H9 (cell line): ENCODE measurements at regions not wholly inside any gene's neighbourhood (a gene's known extent, or its start where the extent isn't known, plus 50 kb on each side); places are given as distances from the start of the nearest gene placed in this dataset.

Experiments used
- DNase-seq: peaks from one replicate; pipeline ENCODE4 v3.0.0-alpha.2; 2017
- H2AFZ ChIP-seq: one replicate; pipeline ENCODE4 v1.6.1; 2013; ENCODE audit warnings: mild to moderate bottlenecking, low read length, control low read depth, moderate library complexity
- H2AK5ac ChIP-seq: 2 replicates; pipeline ENCODE4 v1.6.1; 2013; ENCODE audit warnings: low read length, control low read depth, mixed read lengths; ENCODE audit not compliant: insufficient read length
- H2BK120ac ChIP-seq: one replicate; pipeline ENCODE4 v1.6.1; 2013; ENCODE audit warnings: low read depth, mild to moderate bottlenecking, low read length, control low read depth, inconsistent platforms; ENCODE audit not compliant: poor library complexity, severe bottlenecking
- H2BK12ac ChIP-seq: 2 replicates; pipeline ENCODE4 v1.6.1; 2013; ENCODE audit warnings: low read length, control low read depth, mixed read lengths, low read depth; ENCODE audit not compliant: insufficient read length
- H2BK15ac ChIP-seq: 2 replicates; pipeline ENCODE4 v1.6.1; 2013; ENCODE audit warnings: low read depth, low read length, control low read depth
- H2BK20ac ChIP-seq: one replicate; pipeline ENCODE4 v1.6.1; 2013; ENCODE audit warnings: low read depth, mild to moderate bottlenecking, low read length, control low read depth, inconsistent platforms; ENCODE audit not compliant: poor library complexity, severe bottlenecking
- H2BK5ac ChIP-seq: 2 replicates; pipeline ENCODE4 v1.6.1; 2013; ENCODE audit warnings: low read length, control low read depth, mixed read lengths; ENCODE audit not compliant: insufficient read length
- H3K14ac ChIP-seq: 2 replicates; pipeline ENCODE4 v1.6.1; 2013; ENCODE audit warnings: low read length, control low read depth; ENCODE audit not compliant: insufficient read depth
- H3K18ac ChIP-seq: 2 replicates; pipeline ENCODE4 v1.6.1; 2013; ENCODE audit warnings: low read depth, mild to moderate bottlenecking, mixed read lengths, low read length, control low read depth; ENCODE audit not compliant: insufficient read length
- H3K23ac ChIP-seq: 2 replicates; pipeline ENCODE4 v1.6.1; 2013; ENCODE audit warnings: low read length, control low read depth, mixed read lengths, low read depth; ENCODE audit not compliant: insufficient read length
- H3K23me2 ChIP-seq: 2 replicates; pipeline ENCODE4 v1.6.1; 2013; ENCODE audit warnings: low read depth, mild to moderate bottlenecking, mixed read lengths, low read length, control low read depth; ENCODE audit not compliant: insufficient read length, poor library complexity, severe bottlenecking
- H3K27ac ChIP-seq: 2 replicates; pipeline ENCODE4 v1.5.1; 2013; ENCODE audit warnings: low read length, control low read depth, mixed read lengths, low read depth; ENCODE audit not compliant: insufficient read length
- H3K27me3 ChIP-seq: 2 replicates; pipeline ENCODE4 v1.6.1; 2013; ENCODE audit warnings: low read length, control low read depth, inconsistent platforms; ENCODE audit not compliant: insufficient read depth
- H3K4ac ChIP-seq: 2 replicates; pipeline ENCODE4 v1.6.1; 2013; ENCODE audit warnings: low read depth, mild to moderate bottlenecking, control low read depth, inconsistent platforms, low read length, moderate library complexity
- H3K4me1 ChIP-seq: 2 replicates; pipeline ENCODE4 v1.6.1; 2013; ENCODE audit warnings: low read length, control low read depth, inconsistent platforms; ENCODE audit not compliant: insufficient read depth
- H3K4me2 ChIP-seq: 2 replicates; pipeline ENCODE4 v1.6.1; 2013; ENCODE audit warnings: low read length, control low read depth, mixed read lengths; ENCODE audit not compliant: insufficient read length, insufficient read depth
- H3K56ac ChIP-seq: 2 replicates; pipeline ENCODE4 v1.6.1; 2013; ENCODE audit warnings: low read depth, mild to moderate bottlenecking, mixed read lengths, low read length, control low read depth; ENCODE audit not compliant: insufficient read length
- H3K79me1 ChIP-seq: 2 replicates; pipeline ENCODE4 v1.6.1; 2013; ENCODE audit warnings: low read depth, mild to moderate bottlenecking, moderate library complexity, low read length, control low read depth, inconsistent platforms; ENCODE audit not compliant: insufficient read depth, poor library complexity, severe bottlenecking
- H3K79me2 ChIP-seq: 2 replicates; pipeline ENCODE4 v1.6.1; 2013; ENCODE audit warnings: low read length, control low read depth, inconsistent platforms; ENCODE audit not compliant: insufficient read depth
- H3K9ac ChIP-seq: 2 replicates; pipeline ENCODE4 v1.6.1; 2013; ENCODE audit warnings: low read length, control low read depth, mixed read lengths; ENCODE audit not compliant: insufficient read length; ENCODE audit errors: extremely low read depth
- H3K9me3 ChIP-seq: one replicate; pipeline ENCODE4 v1.6.1; 2013; ENCODE audit warnings: low read depth, low read length, inconsistent platforms; ENCODE audit not compliant: control insufficient read depth
- H3T11ph ChIP-seq: one replicate; pipeline ENCODE4 v1.6.1; 2013; ENCODE audit warnings: mild to moderate bottlenecking, low read length, control low read depth, inconsistent platforms
- H4K20me1 ChIP-seq: one replicate; pipeline ENCODE4 v1.6.1; 2013; ENCODE audit not compliant: control insufficient read depth, insufficient read length, insufficient read depth
- H4K5ac ChIP-seq: 2 replicates; pipeline ENCODE4 v1.6.1; 2013; ENCODE audit warnings: low read depth, mild to moderate bottlenecking, mixed read lengths, low read length, control low read depth; ENCODE audit not compliant: insufficient read length
- H4K8ac ChIP-seq: replicated peaks from 2 replicates; pipeline ENCODE4 v1.6.1; 2013; ENCODE audit warnings: low read length, control low read depth, mixed read lengths, low read depth; ENCODE audit not compliant: insufficient read length
- H4K91ac ChIP-seq: 2 replicates; pipeline ENCODE4 v1.6.1; 2013; ENCODE audit warnings: low read depth, mild to moderate bottlenecking, moderate library complexity, mixed read lengths, low read length, control low read depth; ENCODE audit not compliant: insufficient read length
- H3K27ac Mint-ChIP-seq, 3 experiments: 2 replicates in 2 of 3; 3 replicates in 1 of 3; pipeline ENCODE4 v1.8.0; 2020 to 2021; ENCODE audit warnings: mixed read lengths in 3 of 3, mild to moderate bottlenecking in 1 of 3, moderate library complexity in 1 of 3
- H3K27me3 Mint-ChIP-seq: 2 replicates; pipeline ENCODE4 v1.8.0; 2021; ENCODE audit warnings: low read depth, mild to moderate bottlenecking, moderate library complexity, mixed read lengths
- H3K36me3 Mint-ChIP-seq, 3 experiments: 2 replicates in 2 of 3; 3 replicates in 1 of 3; pipeline ENCODE4 v1.8.0; 2020 to 2021; ENCODE audit warnings: low read depth in 3 of 3, mixed read lengths in 3 of 3; ENCODE audit not compliant: insufficient read depth in 1 of 3
- H3K4me1 Mint-ChIP-seq, 2 experiments: 2 replicates each; pipeline ENCODE4 v1.8.0; 2020; ENCODE audit warnings: mixed read lengths in 2 of 2
- H3K4me3 Mint-ChIP-seq, 2 experiments: 2 replicates in 1 of 2; 3 replicates in 1 of 2; pipeline ENCODE4 v1.8.0; 2020 to 2021; ENCODE audit warnings: mild to moderate bottlenecking in 2 of 2, mixed read lengths in 2 of 2, moderate library complexity in 1 of 2
- H3K9me3 Mint-ChIP-seq, 2 experiments: 2 replicates in 1 of 2; 3 replicates in 1 of 2; pipeline ENCODE4 v1.8.0; 2020; ENCODE audit warnings: mild to moderate bottlenecking in 2 of 2, mixed read lengths in 2 of 2, moderate library complexity in 1 of 2
- CTCF ChIP-seq: fragments of 200-600 bp; sonication (generic); conservative IDR thresholded peaks from 3 replicates; pipeline ENCODE4 v1.8.0; 2021; ENCODE audit warnings: antibody characterized with exemption, mild to moderate bottlenecking
- WGBS: extraction: QIAGEN DNeasy Blood & Tissue Kit; methylation state at CpG from one replicate; pipeline ENCODE4 v1.1.7; 2013; ENCODE audit warnings: missing lambda C conversion rate, low lambda C conversion rate, mixed read lengths; ENCODE audit not compliant: insufficient read length; ENCODE audit errors: extremely low coverage; 5-methylcytosine and 5-hydroxymethylcytosine counted together

GRCh38 chr2:160628811-160629210 is 135.2 kb upstream of the RBMS1 start:
- Mint-ChIP-seq H3K4me3 (no peak overlapping the region), H3K27ac (no peak overlapping the region), H3K4me1 (peaks cover 21% of the 10 kb centered on the region in 2 experiments), H3K36me3 (peaks cover 2 to 12% (median 9%) of the 10 kb centered on the region in 3 experiments; a peak in 5 of 7 replicates), H3K9me3 (peaks cover 7% of the 10 kb centered on the region in 2 experiments; a peak in 3 of 5 replicates), H3K27me3 (no peaks in the 10 kb centered on the region; the same call in 1 of the 2 replicates)
- no peak overlapping the region for H2BK15ac ChIP-seq
- no peaks in the 10 kb centered on the region for H3K9me3 ChIP-seq
- H3K56ac ChIP-seq: no peak overlapping the region
- H3K4me2 ChIP-seq: no peak overlapping the region
- no CpG with 5 or more reads among the region's 3 CpGs for WGBS
- no peak overlapping the region for H2BK12ac ChIP-seq
- H2BK120ac ChIP-seq: no peak overlapping the region
- H4K91ac ChIP-seq: no peak overlapping the region
- H4K5ac ChIP-seq: no peak overlapping the region
- TF ChIP-seq CTCF: no peak
- no peak overlapping the region for H3K4ac ChIP-seq
- no peaks in the 10 kb centered on the region; the same call in 1 of the 2 replicates for H3K4me1 ChIP-seq
- H3K27me3 ChIP-seq: no peaks in the 10 kb centered on the region
- no peaks in the 10 kb centered on the region for H3K79me1 ChIP-seq
- H3K23ac ChIP-seq: no peak overlapping the region
- no peak overlapping the region for H2AFZ ChIP-seq
- H3K23me2 ChIP-seq: no peaks in the 10 kb centered on the region
- DNase-seq: no peak
- H3K27ac ChIP-seq: no peak overlapping the region
- H3K79me2 ChIP-seq: no peaks in the 10 kb centered on the region
- no peak overlapping the region for H2BK5ac ChIP-seq
- no peak overlapping the region for H3K18ac ChIP-seq
- H3T11ph ChIP-seq: no peak overlapping the region
- no peak overlapping the region for H2BK20ac ChIP-seq
- H4K20me1 ChIP-seq: no peaks in the 10 kb centered on the region
- H3K14ac ChIP-seq: no peak overlapping the region
- no peak overlapping the region for H3K9ac ChIP-seq
- H4K8ac ChIP-seq: no peak overlapping the region
- H2AK5ac ChIP-seq: no peak overlapping the region
